HL-60 (cell line): ENCODE measurements at regions not wholly inside any gene's neighbourhood (a gene's known extent, or its start where the extent isn't known, plus 50 kb on each side); places are given as distances from the start of the nearest gene placed in this dataset.

ENCODE experiments used
- CTCF ChIP-seq: IDR thresholded peaks from one replicate; pipeline ENCODE4 v1.5.1; 2011; ENCODE audit warnings: low read length, control low read depth, inconsistent platforms; ENCODE audit not compliant: insufficient read depth
- POLR2AphosphoS5 ChIP-seq: IDR thresholded peaks from 2 replicates; pipeline ENCODE4 v1.6.1; 2012; ENCODE audit warnings: low read depth
- SPI1 ChIP-seq: IDR thresholded peaks from 2 replicates; pipeline ENCODE4 v1.6.1; 2012; ENCODE audit warnings: low read depth, mild to moderate bottlenecking, borderline replicate concordance

GRCh38 chr18:24918257-24918656 lies 433.7 kb downstream of the ZNF521 start:
- TF ChIP-seq SPI1: no peak
- no peak for TF ChIP-seq CTCF
- TF ChIP-seq POLR2AphosphoS5: no peak
